SU-DHL-6 (cell line): ENCODE measurements at regions not wholly inside any gene's neighbourhood (a gene's known extent, or its start where the extent isn't known, plus 50 kb on each side); places are given as distances from the start of the nearest gene placed in this dataset.

Source experiments
- EZH2phosphoT487 ChIP-seq: fragments of 200-600 bp; sonication (generic), shearing (Covaris generic); conservative IDR thresholded peaks from 2 replicates; pipeline ENCODE4 v1.6.1; 2018; ENCODE audit warnings: mild to moderate bottlenecking, antibody characterized with exemption, low read length, moderate library complexity, mixed read lengths
- TF ChIP-seq, protein P1 (sequence below): fragments of 200-600 bp; sonication (generic); IDR thresholded peaks from one replicate; pipeline ENCODE4 v1.5.1; 2017; ENCODE audit warnings: antibody characterized with exemption, mild to moderate bottlenecking, low read length, moderate library complexity; ENCODE audit not compliant: insufficient read depth, poor library complexity, severe bottlenecking

- TF ChIP-seq, protein P1, sequence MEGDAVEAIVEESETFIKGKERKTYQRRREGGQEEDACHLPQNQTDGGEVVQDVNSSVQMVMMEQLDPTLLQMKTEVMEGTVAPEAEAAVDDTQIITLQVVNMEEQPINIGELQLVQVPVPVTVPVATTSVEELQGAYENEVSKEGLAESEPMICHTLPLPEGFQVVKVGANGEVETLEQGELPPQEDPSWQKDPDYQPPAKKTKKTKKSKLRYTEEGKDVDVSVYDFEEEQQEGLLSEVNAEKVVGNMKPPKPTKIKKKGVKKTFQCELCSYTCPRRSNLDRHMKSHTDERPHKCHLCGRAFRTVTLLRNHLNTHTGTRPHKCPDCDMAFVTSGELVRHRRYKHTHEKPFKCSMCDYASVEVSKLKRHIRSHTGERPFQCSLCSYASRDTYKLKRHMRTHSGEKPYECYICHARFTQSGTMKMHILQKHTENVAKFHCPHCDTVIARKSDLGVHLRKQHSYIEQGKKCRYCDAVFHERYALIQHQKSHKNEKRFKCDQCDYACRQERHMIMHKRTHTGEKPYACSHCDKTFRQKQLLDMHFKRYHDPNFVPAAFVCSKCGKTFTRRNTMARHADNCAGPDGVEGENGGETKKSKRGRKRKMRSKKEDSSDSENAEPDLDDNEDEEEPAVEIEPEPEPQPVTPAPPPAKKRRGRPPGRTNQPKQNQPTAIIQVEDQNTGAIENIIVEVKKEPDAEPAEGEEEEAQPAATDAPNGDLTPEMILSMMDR: no peak
- TF ChIP-seq EZH2phosphoT487: no peak
Measured at GRCh38 chr5:100472091-100472490, 63.1 kb upstream of the FAM174A start.
